ENCODE measurements at regions not wholly inside any gene's neighbourhood (a gene's known extent, or its start where the extent isn't known, plus 50 kb on each side); places are given as distances from the start of the nearest gene placed in this dataset.

DNA sequence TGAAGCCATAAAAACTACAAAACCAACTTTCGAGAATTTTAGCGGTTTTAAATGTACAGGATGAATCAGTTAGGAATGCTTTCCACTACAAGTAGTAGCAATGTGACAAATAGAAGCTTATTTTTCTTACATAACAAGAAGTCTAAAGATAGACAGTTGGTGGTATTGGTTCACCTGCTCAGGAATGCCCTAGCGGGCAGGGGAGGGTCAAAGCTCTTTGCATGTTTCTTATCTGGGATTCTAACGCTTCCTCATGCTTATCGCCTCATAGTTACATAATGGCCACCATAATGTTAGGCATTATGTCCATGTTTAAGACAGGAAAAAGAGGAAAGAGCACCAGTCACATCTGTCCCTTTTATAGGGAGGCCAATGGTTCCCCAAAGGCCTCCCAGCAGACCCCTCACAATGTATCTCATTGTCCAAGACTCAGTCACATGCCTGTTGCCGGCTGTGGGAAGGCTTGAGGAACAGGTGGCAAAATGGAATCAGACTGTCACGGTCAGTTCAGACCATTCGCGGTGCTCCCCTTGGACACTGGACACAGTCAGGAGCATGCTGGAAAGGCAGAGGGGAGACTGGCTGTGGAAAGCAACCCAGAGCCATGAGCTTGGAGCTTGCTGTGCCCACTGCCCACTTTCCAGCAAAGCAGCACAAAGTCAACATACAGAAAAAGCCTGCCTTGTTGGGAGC, 69.4 kb upstream of the ODC1 start:
- H3K9ac ChIP-seq (ENCODE audit: insufficient read depth in 1 of 2, low read depth in 2 of 2, low read length in 2 of 2): no peak overlapping the region
- no peak overlapping the region for H3K4me3 ChIP-seq
- H2AFZ ChIP-seq (ENCODE audit: low read depth, low read length): no peak overlapping the region
- H4K20me1 ChIP-seq (replicated peaks; ENCODE audit: control insufficient read depth, insufficient read depth, low read length): no peaks in the 10 kb centered on the region
- H3K79me2 ChIP-seq (ENCODE audit: control insufficient read depth, insufficient read depth, low read length): no peaks in the 10 kb centered on the region
- WGBS (ENCODE audit: insufficient coverage, low coverage, missing lambda C conversion rate): 40% methylated on average over 9 of the region's 9 CpGs
- no peaks in the 10 kb centered on the region for H3K36me3 ChIP-seq (ENCODE audit: control insufficient read depth, insufficient read depth, low read length)
- ChIA-PET CTCF (ENCODE audit: low intra/inter-chr PET ratio) (no interaction called here), POLR2A (no interaction called here)
- peaks cover 0 to 13% of the 10 kb centered on the region in 2 experiments; a peak in 1 of 5 replicates for H3K4me1 ChIP-seq (replicated peaks in 1 of 2; ENCODE audit: control insufficient read depth in 2 of 2, insufficient read depth in 2 of 2, low read length in 2 of 2)
- no peak for DNase-seq (ENCODE audit: extremely low read depth in 1 of 4, low spot score in 3 of 4)
- H3K4me2 ChIP-seq (ENCODE audit: insufficient read depth, low read length): no peak overlapping the region
- no peaks in the 10 kb centered on the region for H3K9me1 ChIP-seq (ENCODE audit: control insufficient read depth, insufficient read depth, low read length)
- in situ Hi-C loops (cut with MboI) (no loop called here), intact Hi-C loops (cut with micrococcal nuclease) (no loop called here)
- H3K9me3 ChIP-seq (replicated peaks; ENCODE audit: control insufficient read depth, insufficient read depth, low read depth, low read length): peaks cover 12% of the 10 kb centered on the region
- no TSS peak for BruUV-seq (replicated peaks)
- 0 out of 5 replicates have a peak, but pooled peaks cover 0 to 2% of the 10 kb centered on the region in 2 experiments for H3K27me3 ChIP-seq (ENCODE audit: control insufficient read depth in 2 of 2, insufficient read depth in 2 of 2, low read length in 2 of 2)
- H3K27ac ChIP-seq (ENCODE audit: extremely low read depth, low read depth, low read length): no peak overlapping the region
- FAIRE-seq: no peak
- ATAC-seq: no peak
- TF ChIP-seq BRD9 (IDR thresholded peaks at IDR 0.05; ENCODE audit: low read depth, partially characterized antibody): no peak
- no peak for TF ChIP-seq ATF7 (IDR thresholded peaks at IDR 0.05)
- TF ChIP-seq POLR2A (conservative IDR thresholded peaks at IDR 0.05): no peak
- no peak for TF ChIP-seq EHMT2 (IDR thresholded peaks at IDR 0.05)
- TF ChIP-seq, protein P1, sequence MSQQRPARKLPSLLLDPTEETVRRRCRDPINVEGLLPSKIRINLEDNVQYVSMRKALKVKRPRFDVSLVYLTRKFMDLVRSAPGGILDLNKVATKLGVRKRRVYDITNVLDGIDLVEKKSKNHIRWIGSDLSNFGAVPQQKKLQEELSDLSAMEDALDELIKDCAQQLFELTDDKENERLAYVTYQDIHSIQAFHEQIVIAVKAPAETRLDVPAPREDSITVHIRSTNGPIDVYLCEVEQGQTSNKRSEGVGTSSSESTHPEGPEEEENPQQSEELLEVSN (IDR thresholded peaks at IDR 0.05; ENCODE audit: borderline replicate concordance in 1 of 2, extremely low read depth in 1 of 2, insufficient read depth in 1 of 2, insufficient read length in 1 of 2, low read depth in 1 of 2, low read length in 1 of 2, poor library complexity in 1 of 2, severe bottlenecking in 1 of 2): no peak
- no peak for TF ChIP-seq ZBTB12 (CRISPR knock-in tag; IDR thresholded peaks at IDR 0.05)
- TF ChIP-seq CBFB (CRISPR knock-in tag; IDR thresholded peaks at IDR 0.05): no peak
- TF ChIP-seq MYBL2 (IDR thresholded peaks at IDR 0.05; ENCODE audit: low read depth): no peak
- no peak for TF ChIP-seq MYBL2 (CRISPR knock-in tag; IDR thresholded peaks at IDR 0.05; ENCODE audit: borderline replicate concordance)
